OCI-LY1 (cell line): ENCODE measurements at regions not wholly inside any gene's neighbourhood (a gene's known extent, or its start where the extent isn't known, plus 50 kb on each side); places are given as distances from the start of the nearest gene placed in this dataset.

ENCODE experiments used
- H2AFZ ChIP-seq: fragments of 200-600 bp; sonication (generic), shearing (Covaris generic); 2 replicates; pipeline ENCODE4 v1.6.0; 2014; ENCODE audit warnings: antibody characterized with exemption, mild to moderate bottlenecking, low read length
- H3F3A ChIP-seq: fragments of 200-600 bp; sonication (generic), shearing (Covaris generic); 2 replicates; pipeline ENCODE4 v1.6.0; 2014; ENCODE audit warnings: mild to moderate bottlenecking, antibody characterized with exemption, low read length, moderate library complexity; ENCODE audit not compliant: insufficient read depth
- H3K27ac ChIP-seq: fragments of 200-600 bp; sonication (generic); 2 replicates; pipeline ENCODE4 v1.5.1; 2014; ENCODE audit warnings: low read length, mixed run types, mild to moderate bottlenecking, low read depth; ENCODE audit not compliant: poor library complexity, severe bottlenecking
- H3K27me3 ChIP-seq: fragments of 200-600 bp; sonication (generic); 2 replicates; pipeline ENCODE4 v1.6.0; 2014; ENCODE audit warnings: antibody characterized with exemption, mild to moderate bottlenecking, low read length, moderate library complexity; ENCODE audit not compliant: insufficient read depth
- H3K36me3 ChIP-seq: fragments of 200-600 bp; sonication (generic); 2 replicates; pipeline ENCODE4 v1.6.1; 2014; ENCODE audit warnings: mild to moderate bottlenecking, antibody characterized with exemption, low read length, moderate library complexity, mixed read lengths; ENCODE audit not compliant: insufficient read depth
- H3K4me1 ChIP-seq: fragments of 200-600 bp; sonication (generic); 2 replicates; pipeline ENCODE4 v1.5.1; 2014; ENCODE audit warnings: mild to moderate bottlenecking, low read length, moderate library complexity; ENCODE audit not compliant: insufficient read depth, severe bottlenecking
- H3K4me2 ChIP-seq: fragments of 200-600 bp; sonication (generic), shearing (Covaris generic); 2 replicates; pipeline ENCODE4 v1.6.1; 2014; ENCODE audit warnings: low read length
- H3K4me3 ChIP-seq: fragments of 200-600 bp; sonication (generic); 2 replicates; pipeline ENCODE4 v1.5.1; 2014; ENCODE audit warnings: low read length, low read depth, mild to moderate bottlenecking, mixed read lengths; ENCODE audit not compliant: poor library complexity, severe bottlenecking
- H3K79me2 ChIP-seq: fragments of 200-600 bp; shearing (Covaris generic); 2 replicates; pipeline ENCODE4 v1.6.1; 2016; ENCODE audit warnings: mixed run types, low read length, mixed read lengths; ENCODE audit not compliant: insufficient read depth
- H3K9ac ChIP-seq: fragments of 200-600 bp; sonication (generic), shearing (Covaris generic); 2 replicates; pipeline ENCODE4 v1.6.1; 2014; ENCODE audit warnings: mild to moderate bottlenecking, low read length, mixed read lengths
- H3K9me2 ChIP-seq: fragments of 200-600 bp; sonication (generic), shearing (Covaris generic); 2 replicates; pipeline ENCODE4 v1.6.1; 2014; ENCODE audit warnings: low read depth, mild to moderate bottlenecking, low read length, mixed read lengths
- H3K9me3 ChIP-seq: fragments of 200-600 bp; shearing (Covaris generic); 2 replicates; pipeline ENCODE4 v1.6.1; 2014; ENCODE audit warnings: low read length, mixed read lengths
- H4K20me1 ChIP-seq: fragments of 200-600 bp; sonication (generic), shearing (Covaris generic); 2 replicates; pipeline ENCODE4 v1.6.0; 2016; ENCODE audit warnings: mild to moderate bottlenecking, low read length; ENCODE audit not compliant: insufficient read depth
- CTCF ChIP-seq: fragments of 200-600 bp; sonication (generic), shearing (Covaris generic); IDR thresholded peaks from 2 replicates; pipeline ENCODE4 v1.5.1; 2017; ENCODE audit warnings: mild to moderate bottlenecking, antibody characterized with exemption, low read length, moderate library complexity, mixed read lengths
- EZH2 ChIP-seq: fragments of 200-600 bp; sonication (generic), shearing (Covaris generic); IDR thresholded peaks from 2 replicates; pipeline ENCODE4 v1.8.0; 2017; ENCODE audit warnings: borderline replicate concordance, mixed run types, mild to moderate bottlenecking, antibody characterized with exemption, low read length, moderate library complexity, mixed read lengths

GRCh38 chr9:82819260-82819659, 243.7 kb downstream of the RASEF start:
- Histone ChIP-seq H3K4me2 (no peak overlapping the region), H3F3A (no peaks in the 10 kb centered on the region), H3K4me3 (no peak overlapping the region), H3K36me3 (no peaks in the 10 kb centered on the region), H3K9ac (no peak overlapping the region), H3K27me3 (no peaks in the 10 kb centered on the region), H3K27ac (no peak overlapping the region), H3K79me2 (no peaks in the 10 kb centered on the region), H2AFZ (no peak overlapping the region), H3K9me3 (no peaks in the 10 kb centered on the region), H3K4me1 (no peaks in the 10 kb centered on the region), H3K9me2 (no peaks in the 10 kb centered on the region), H4K20me1 (no peaks in the 10 kb centered on the region)
- TF ChIP-seq EZH2 = no peak

- Histone ChIP-seq H3K4me1 (no peaks in the 10 kb centered on the region), H2AFZ (no peak overlapping the region), H3K9me2 (no peaks in the 10 kb centered on the region), H4K20me1 (no peaks in the 10 kb centered on the region), H3K4me3 (no peak overlapping the region), H3K36me3 (no peaks in the 10 kb centered on the region), H3K27ac (no peak overlapping the region), H3K79me2 (no peaks in the 10 kb centered on the region), H3F3A (no peaks in the 10 kb centered on the region), H3K9ac (no peak overlapping the region), H3K4me2 (no peak overlapping the region), H3K27me3 (no peaks in the 10 kb centered on the region), H3K9me3 (no peaks in the 10 kb centered on the region)
- TF ChIP-seq CTCF = no peak
- TF ChIP-seq EZH2 = no peak
Observed at GRCh38 chr9:82820186-82820585, 242.8 kb downstream of the RASEF start.

GRCh38 chr9:82829818-82830217, 233.1 kb downstream of the RASEF start:
- Histone ChIP-seq H3K4me2 (no peak overlapping the region), H3K4me1 (no peaks in the 10 kb centered on the region), H3K27ac (no peak overlapping the region), H3K79me2 (no peaks in the 10 kb centered on the region), H3K9me2 (no peaks in the 10 kb centered on the region), H3F3A (no peaks in the 10 kb centered on the region), H3K9ac (no peak overlapping the region), H4K20me1 (no peaks in the 10 kb centered on the region), H3K27me3 (no peaks in the 10 kb centered on the region), H3K36me3 (no peaks in the 10 kb centered on the region), H2AFZ (no peak overlapping the region), H3K4me3 (no peak overlapping the region), H3K9me3 (no peaks in the 10 kb centered on the region)
- no peak for TF ChIP-seq EZH2
- TF ChIP-seq CTCF = no peak

- TF ChIP-seq EZH2 (no peak), CTCF (no peak)
- Histone ChIP-seq H3K9me3 (no peaks in the 10 kb centered on the region), H3F3A (no peaks in the 10 kb centered on the region), H4K20me1 (no peaks in the 10 kb centered on the region), H3K9me2 (no peaks in the 10 kb centered on the region), H3K79me2 (no peaks in the 10 kb centered on the region), H3K4me2 (no peak overlapping the region), H3K9ac (no peak overlapping the region), H2AFZ (no peak overlapping the region), H3K27me3 (no peaks in the 10 kb centered on the region), H3K4me3 (no peak overlapping the region), H3K36me3 (no peaks in the 10 kb centered on the region), H3K4me1 (no peaks in the 10 kb centered on the region), H3K27ac (no peak overlapping the region)
Observed at GRCh38 chr9:82865524-82865923, 197.4 kb downstream of the RASEF start.
